Natural killer cell (primary cell): ENCODE measurements at regions not wholly inside any gene's neighbourhood (a gene's known extent, or its start where the extent isn't known, plus 50 kb on each side); places are given as distances from the start of the nearest gene placed in this dataset.

Experiments used
- ATAC-seq, 3 donors: fragments of 150-1000 bp in 2 of 3; fragments of 200-7000 bp in 1 of 3; cut with Tn5 transposase; 1 replicate in 1 of 3; 2 replicates in 2 of 3; pipeline ENCODE4 v1.10.0; 2021; ENCODE audit warnings: mild to moderate bottlenecking in 2 of 3, moderate library complexity in 2 of 3
- DNase-seq, 2 donors: peaks; one replicate each; pipeline versions ENCODE4 v3.0.0 to v3.0.0-alpha.2; 2013 to 2021; ENCODE audit warnings: mixed read lengths in 1 of 2
- H3K27ac ChIP-seq: one replicate; pipeline ENCODE4 v1.5.1; 2013; ENCODE audit warnings: mild to moderate bottlenecking, low read length
- H3K27me3 ChIP-seq: one replicate; pipeline ENCODE4 v1.6.1; 2013; ENCODE audit warnings: low read length; ENCODE audit not compliant: control insufficient read depth, insufficient read depth
- H3K36me3 ChIP-seq: one replicate; pipeline ENCODE4 v1.6.1; 2013; ENCODE audit warnings: low read length; ENCODE audit not compliant: control insufficient read depth, insufficient read depth
- H3K4me1 ChIP-seq: one replicate; pipeline ENCODE4 v1.6.1; 2013; ENCODE audit warnings: low read length; ENCODE audit not compliant: control insufficient read depth, insufficient read depth
- H3K4me3 ChIP-seq: one replicate; pipeline ENCODE4 v1.5.1; 2013; ENCODE audit warnings: low read length
- H3K9me3 ChIP-seq: one replicate; pipeline ENCODE4 v1.6.1; 2013; ENCODE audit warnings: low read length; ENCODE audit not compliant: control insufficient read depth, insufficient read depth
- H3K27ac Mint-ChIP-seq, 2 donors: one replicate each; pipeline ENCODE4 v1.8.0; 2022; ENCODE audit warnings: mild to moderate bottlenecking in 2 of 2, mixed read lengths in 2 of 2, moderate library complexity in 1 of 2
- H3K27me3 Mint-ChIP-seq, 2 donors: one replicate each; pipeline ENCODE4 v1.8.0; 2022; ENCODE audit warnings: low read depth in 2 of 2, mixed read lengths in 2 of 2
- H3K36me3 Mint-ChIP-seq: one replicate; pipeline ENCODE4 v1.8.0; 2022; ENCODE audit warnings: mixed read lengths
- H3K4me1 Mint-ChIP-seq, 2 donors: one replicate each; pipeline ENCODE4 v1.8.0; 2022; ENCODE audit warnings: mixed read lengths in 2 of 2
- H3K4me3 Mint-ChIP-seq: one replicate; pipeline ENCODE4 v1.8.0; 2022; ENCODE audit warnings: mild to moderate bottlenecking, moderate library complexity, mixed read lengths
- H3K9me3 Mint-ChIP-seq, 2 donors: one replicate each; pipeline ENCODE4 v1.8.0; 2022; ENCODE audit warnings: mixed read lengths in 2 of 2
- WGBS: methylation state at CpG from one replicate; pipeline ENCODE4 v1.1.7; 2013; ENCODE audit warnings: missing lambda C conversion rate; ENCODE audit not compliant: insufficient coverage; 5-methylcytosine and 5-hydroxymethylcytosine counted together
- intact Hi-C: fragments of 100-400 bp; cut with micrococcal nuclease; formaldehyde crosslinking; loops from one replicate; pipeline ENCODE4 v1.14.2; 2022
- TF ChIP-seq, protein P1 (sequence below): fragments of 200-600 bp; IDR thresholded peaks from one replicate; pipeline ENCODE4 v1.8.0; 2022; ENCODE audit warnings: antibody characterized with exemption

DNA sequence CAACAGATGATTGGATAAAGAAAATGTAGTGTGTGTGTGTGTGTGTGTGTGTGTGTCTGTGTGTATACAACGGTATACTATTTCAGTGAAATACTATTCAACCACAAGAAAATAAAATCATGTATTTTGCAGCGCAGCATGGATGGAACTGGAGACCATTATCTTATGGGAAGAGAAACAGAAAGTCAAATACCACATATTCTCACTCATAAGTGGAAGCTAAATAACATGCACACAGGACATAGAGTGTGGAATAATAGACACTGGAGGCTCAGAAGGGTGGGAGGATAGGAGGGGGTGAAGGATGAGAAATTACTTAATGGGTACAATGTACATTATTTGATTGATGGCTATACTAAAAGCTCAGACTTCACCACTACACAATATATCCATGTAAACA lies 609.1 kb upstream of the SLC39A10 start:
- Mint-ChIP-seq H3K4me3 (no peak overlapping the region), H3K27me3 (no peaks in the 10 kb centered on the region), H3K27ac (no peak overlapping the region), H3K4me1 (no peaks in the 10 kb centered on the region), H3K9me3 (peaks cover 5 to 8% of the 10 kb centered on the region in 2 donors), H3K36me3 (no peaks in the 10 kb centered on the region)
- no peak overlapping the region for H3K4me3 ChIP-seq
- TF ChIP-seq, protein P1, sequence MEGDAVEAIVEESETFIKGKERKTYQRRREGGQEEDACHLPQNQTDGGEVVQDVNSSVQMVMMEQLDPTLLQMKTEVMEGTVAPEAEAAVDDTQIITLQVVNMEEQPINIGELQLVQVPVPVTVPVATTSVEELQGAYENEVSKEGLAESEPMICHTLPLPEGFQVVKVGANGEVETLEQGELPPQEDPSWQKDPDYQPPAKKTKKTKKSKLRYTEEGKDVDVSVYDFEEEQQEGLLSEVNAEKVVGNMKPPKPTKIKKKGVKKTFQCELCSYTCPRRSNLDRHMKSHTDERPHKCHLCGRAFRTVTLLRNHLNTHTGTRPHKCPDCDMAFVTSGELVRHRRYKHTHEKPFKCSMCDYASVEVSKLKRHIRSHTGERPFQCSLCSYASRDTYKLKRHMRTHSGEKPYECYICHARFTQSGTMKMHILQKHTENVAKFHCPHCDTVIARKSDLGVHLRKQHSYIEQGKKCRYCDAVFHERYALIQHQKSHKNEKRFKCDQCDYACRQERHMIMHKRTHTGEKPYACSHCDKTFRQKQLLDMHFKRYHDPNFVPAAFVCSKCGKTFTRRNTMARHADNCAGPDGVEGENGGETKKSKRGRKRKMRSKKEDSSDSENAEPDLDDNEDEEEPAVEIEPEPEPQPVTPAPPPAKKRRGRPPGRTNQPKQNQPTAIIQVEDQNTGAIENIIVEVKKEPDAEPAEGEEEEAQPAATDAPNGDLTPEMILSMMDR, result no peak
- no peaks in the 10 kb centered on the region for H3K36me3 ChIP-seq
- DNase-seq (no peak), ATAC-seq (no peak)
- H3K27me3 ChIP-seq, result no peaks in the 10 kb centered on the region
- WGBS, result no CpG with 5 or more reads among the region's 2 CpGs
- no peaks in the 10 kb centered on the region for H3K9me3 ChIP-seq
- no peak overlapping the region for H3K27ac ChIP-seq
- H3K4me1 ChIP-seq, result no peaks in the 10 kb centered on the region
- intact Hi-C loops, result no loop called here

DNA sequence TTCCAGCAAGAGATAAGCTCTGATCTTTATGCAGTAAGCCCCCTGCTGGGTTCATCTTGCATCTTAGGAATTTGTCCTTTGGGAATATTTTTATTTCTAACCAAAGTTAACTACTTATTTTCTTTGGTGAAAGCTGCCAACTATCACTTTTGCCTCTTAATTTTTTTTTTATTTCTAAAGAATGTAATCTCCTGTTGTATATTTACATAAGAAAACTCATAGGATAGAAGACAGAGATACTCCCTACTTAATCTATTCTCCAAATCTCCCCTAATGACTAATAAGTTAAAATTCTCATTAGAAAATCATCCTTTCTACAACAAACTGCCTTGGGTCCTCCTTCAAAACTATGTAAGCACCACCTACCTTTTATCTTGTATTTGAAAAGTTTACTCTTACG lies 612.2 kb upstream of the SLC39A10 start:
- Mint-ChIP-seq H3K36me3 (no peaks in the 10 kb centered on the region), H3K27me3 (no peaks in the 10 kb centered on the region), H3K4me3 (no peak overlapping the region), H3K9me3 (peaks cover 5 to 11% of the 10 kb centered on the region in 2 donors), H3K4me1 (no peaks in the 10 kb centered on the region), H3K27ac (no peak overlapping the region)
- Histone ChIP-seq H3K4me3 (no peak overlapping the region), H3K27ac (no peak overlapping the region), H3K27me3 (no peaks in the 10 kb centered on the region), H3K36me3 (no peaks in the 10 kb centered on the region), H3K9me3 (no peaks in the 10 kb centered on the region), H3K4me1 (no peaks in the 10 kb centered on the region)
- TF ChIP-seq, protein P1, result no peak
- no peak for DNase-seq
- intact Hi-C loops, result no loop called here
- WGBS, result 100% methylated on average over 1 of the region's 1 CpG
- ATAC-seq, result no peak

DNA sequence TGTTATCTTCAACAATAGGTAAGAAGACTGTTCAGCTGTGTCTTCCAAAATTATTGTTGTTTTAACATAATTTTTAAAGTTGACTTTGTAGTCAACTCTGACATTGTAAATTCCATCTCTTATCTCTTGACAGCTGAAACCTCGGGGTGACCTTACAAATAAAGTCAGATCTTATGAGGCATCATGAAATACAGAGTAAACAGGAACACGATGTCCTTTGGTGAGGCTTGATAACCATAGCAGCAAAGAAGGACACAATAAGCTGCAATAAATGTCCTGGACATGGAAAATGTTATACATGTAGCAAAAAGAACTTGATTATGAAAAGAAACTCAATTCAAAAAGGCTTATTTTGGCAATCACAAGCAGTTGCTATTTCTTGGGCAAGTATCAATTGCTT lies 618.9 kb upstream of the SLC39A10 start:
- no peak for ATAC-seq
- peaks cover 2 to 3% of the 10 kb centered on the region in 2 donors for H3K9me3 Mint-ChIP-seq
- no peaks in the 10 kb centered on the region for H3K4me1 Mint-ChIP-seq
- no peaks in the 10 kb centered on the region for H3K27me3 Mint-ChIP-seq
- Histone ChIP-seq H3K9me3 (no peaks in the 10 kb centered on the region), H3K4me1 (no peaks in the 10 kb centered on the region), H3K27ac (no peak overlapping the region), H3K27me3 (no peaks in the 10 kb centered on the region), H3K4me3 (no peak overlapping the region), H3K36me3 (no peaks in the 10 kb centered on the region)
- no peak for DNase-seq
- H3K4me3 Mint-ChIP-seq, result no peak overlapping the region
- intact Hi-C loops, result no loop called here
- TF ChIP-seq, protein P1, result no peak
- H3K36me3 Mint-ChIP-seq, result no peaks in the 10 kb centered on the region
- no peak overlapping the region for H3K27ac Mint-ChIP-seq
- WGBS, result 34% methylated on average over 2 of the region's 2 CpGs

DNA sequence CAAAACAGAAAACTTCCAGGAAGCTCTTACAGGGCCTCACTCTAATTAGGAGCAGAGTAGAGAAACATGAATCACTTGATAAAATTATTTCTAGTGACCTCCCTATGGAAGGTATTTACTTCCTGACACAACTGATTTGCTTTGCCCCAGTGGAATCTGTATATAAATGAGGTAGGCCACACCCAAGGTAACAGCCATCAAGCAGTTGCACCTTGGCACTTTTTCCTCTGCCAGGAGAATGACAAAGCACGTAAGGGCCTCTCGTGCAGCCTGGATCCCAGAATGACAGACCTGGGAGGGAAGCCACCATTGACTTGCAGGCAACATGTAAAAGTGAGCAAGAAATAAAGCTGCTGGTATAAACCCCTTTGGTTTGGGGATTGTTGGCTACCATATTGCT lies 620.0 kb upstream of the SLC39A10 start:
- Mint-ChIP-seq H3K27ac (no peak overlapping the region), H3K4me3 (no peak overlapping the region), H3K36me3 (no peaks in the 10 kb centered on the region), H3K9me3 (peaks cover 2 to 3% of the 10 kb centered on the region in 2 donors), H3K4me1 (no peaks in the 10 kb centered on the region), H3K27me3 (no peaks in the 10 kb centered on the region)
- Histone ChIP-seq H3K9me3 (no peaks in the 10 kb centered on the region), H3K4me3 (no peak overlapping the region), H3K4me1 (no peaks in the 10 kb centered on the region), H3K27me3 (no peaks in the 10 kb centered on the region), H3K27ac (no peak overlapping the region), H3K36me3 (no peaks in the 10 kb centered on the region)
- no peak for ATAC-seq
- intact Hi-C loops, result no loop called here
- TF ChIP-seq, protein P1, result no peak
- 98% methylated on average over 2 of the region's 2 CpGs for WGBS
- DNase-seq, result no peak
